ACHN (cell line): ENCODE measurements at regions not wholly inside any gene's neighbourhood (a gene's known extent, or its start where the extent isn't known, plus 50 kb on each side); places are given as distances from the start of the nearest gene placed in this dataset.

Source experiments
- DNase-seq: peaks from one replicate; pipeline ENCODE4 v3.0.0-alpha.2; 2015
- in situ Hi-C: cut with HindIII; loops from 2 replicates; pipeline ENCODE4 v1.10.0; 2017; ENCODE audit warnings: low sequenced_read_pairs, low pct_ligation_motif_present, low pct_unique_long_range_greater_than_20kb

DNA sequence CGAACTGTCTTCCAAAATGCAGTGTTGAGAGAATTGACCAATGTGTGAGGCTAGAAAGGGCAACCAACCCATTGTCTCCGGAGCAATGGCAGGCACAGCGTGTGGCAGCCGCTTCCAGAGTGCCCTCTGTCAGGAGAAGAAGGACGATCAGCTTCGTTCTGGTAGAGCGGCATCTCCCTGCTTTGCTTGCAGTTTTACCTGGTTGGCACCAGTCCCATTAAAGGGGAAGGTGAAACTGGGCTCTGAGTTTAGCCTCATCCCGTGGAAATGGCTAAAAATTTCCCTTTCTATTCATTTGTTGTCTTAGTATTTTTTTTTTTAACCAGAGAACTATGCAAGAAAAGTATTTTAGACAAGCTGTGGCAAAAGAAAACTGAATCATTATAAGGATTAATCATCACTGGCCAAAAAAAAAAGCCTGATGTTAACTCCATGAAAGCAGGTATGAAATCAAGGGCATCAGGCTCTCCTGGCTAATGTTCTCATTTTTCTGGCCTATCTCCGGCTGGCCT, 81.5 kb upstream of the SLC7A1 start:
- no peak for DNase-seq
- in situ Hi-C loops, result no loop called here

DNA sequence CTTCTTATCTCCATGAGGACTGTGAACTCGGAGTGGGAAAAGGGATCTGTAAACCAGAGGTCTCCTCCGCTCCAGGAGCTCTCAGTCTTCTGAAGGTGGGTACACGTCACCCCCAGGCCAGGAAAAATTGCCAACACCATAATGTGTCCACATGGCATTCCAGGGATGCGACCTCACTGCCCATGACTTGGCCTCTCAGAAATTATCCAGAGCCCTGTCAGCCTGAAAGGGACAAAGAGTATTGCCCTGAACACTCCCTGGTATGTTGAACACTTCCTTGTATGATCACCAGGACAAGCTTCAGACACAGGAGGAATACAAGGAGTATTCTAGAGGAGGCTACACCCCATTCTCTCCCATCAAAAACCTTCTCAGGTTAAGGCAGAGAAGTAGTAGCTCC, 81.0 kb upstream of the SLC7A1 start:
- DNase-seq, result no peak
- in situ Hi-C loops, result no loop called here

GRCh38 chr13:29674532-29674931, 79.0 kb upstream of the SLC7A1 start:
- in situ Hi-C loops, result no loop called here
- no peak for DNase-seq

- no peak for DNase-seq
- in situ Hi-C loops, result no loop called here
Observed at GRCh38 chr13:29664591-29664990, 69.1 kb upstream of the SLC7A1 start.

DNA sequence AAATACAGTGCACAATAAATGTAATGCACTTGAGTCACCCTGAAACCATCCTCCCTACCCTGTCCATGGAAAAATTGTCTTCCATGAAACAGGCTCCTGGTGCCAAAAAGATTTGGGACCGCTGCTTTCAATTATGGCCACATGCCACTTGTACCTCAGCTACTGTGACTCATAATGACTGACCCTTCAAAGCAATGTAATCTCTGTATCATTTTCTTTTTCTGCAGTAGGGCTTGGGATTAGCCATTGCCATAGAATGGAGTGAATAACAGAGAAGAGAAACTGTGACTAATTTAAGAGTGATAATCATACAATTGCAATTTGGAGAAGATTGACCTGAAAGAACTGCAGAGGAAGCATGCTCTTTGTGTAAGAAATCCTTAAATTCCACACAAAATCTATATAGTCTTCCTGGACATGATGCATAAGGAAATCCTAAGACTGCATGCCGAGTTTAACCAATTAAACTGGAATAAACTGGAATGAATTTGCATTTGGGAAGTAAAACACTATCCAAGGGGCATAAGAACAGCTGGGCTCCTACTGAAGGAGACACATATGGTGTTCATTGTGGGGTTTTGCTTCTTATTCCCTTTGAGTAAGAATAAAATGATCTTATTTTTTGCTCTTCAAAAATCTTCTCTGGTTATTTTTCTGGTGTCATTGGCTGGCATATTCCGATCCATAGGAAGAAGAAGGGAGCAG, 59.5 kb upstream of the SLC7A1 start:
- DNase-seq, result no peak
- in situ Hi-C loops, result no loop called here

GRCh38 chr13:29654384-29654783, 58.9 kb upstream of the SLC7A1 start:
- in situ Hi-C loops, result no loop called here
- DNase-seq, result no peak

DNA sequence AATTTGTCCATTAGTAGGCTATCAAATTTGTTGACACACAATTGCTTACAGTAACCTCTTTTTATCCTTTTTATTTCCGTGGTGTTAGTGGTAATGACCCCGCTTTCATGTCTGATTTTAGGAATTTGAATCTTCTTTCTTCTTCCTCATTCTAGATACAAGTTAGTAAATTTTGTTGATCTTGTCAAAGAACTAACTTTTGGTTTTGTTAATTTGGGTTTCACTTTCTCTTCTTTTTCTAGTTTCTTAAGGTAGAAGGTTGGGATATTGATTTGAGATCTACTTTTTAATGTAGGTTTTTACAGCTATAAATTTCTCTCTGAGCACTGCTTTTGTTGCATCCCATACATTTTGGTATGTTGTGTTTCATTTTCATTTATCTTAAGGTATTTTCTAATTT, 53.3 kb upstream of the SLC7A1 start:
- in situ Hi-C loops, result no loop called here
- DNase-seq, result no peak
